ENCODE measurements at regions not wholly inside any gene's neighbourhood (a gene's known extent, or its start where the extent isn't known, plus 50 kb on each side); places are given as distances from the start of the nearest gene placed in this dataset.

GRCh38 chr5:103772248-103772647 is 209.7 kb upstream of the NUDT12 start:
- H3K4me1 ChIP-seq (ENCODE audit: control insufficient read depth, insufficient read depth, low read length), result no peaks in the 10 kb centered on the region
- intact Hi-C loops (cut with micrococcal nuclease), result no loop called here
- no peak overlapping the region for H3K56ac ChIP-seq (ENCODE audit: extremely low read depth, insufficient read depth, low read length)
- no peak overlapping the region for H3K4me3 ChIP-seq (ENCODE audit: insufficient read depth, low read depth, low read length)
- H3K4me2 ChIP-seq (ENCODE audit: low read depth, low read length), result no peak overlapping the region
- no peak for TF ChIP-seq FOS (IDR thresholded peaks at IDR 0.05; ENCODE audit: low read depth, low read length)
- TF ChIP-seq BHLHE40 (IDR thresholded peaks at IDR 0.05; ENCODE audit: low read depth, low read length), result no peak
- H3K27ac ChIP-seq (ENCODE audit: insufficient read depth, low read length), result no peak overlapping the region
- no peaks in the 10 kb centered on the region for H3K36me3 ChIP-seq (ENCODE audit: control insufficient read depth, insufficient read depth, low read length)
- no peak overlapping the region for H2AK5ac ChIP-seq (ENCODE audit: low read depth, low read length)
- H2BK15ac ChIP-seq (ENCODE audit: low read depth, low read length), result no peak overlapping the region
- H3K4ac ChIP-seq (ENCODE audit: low read depth, low read length), result no peak overlapping the region
- dilution Hi-C loops (cut with HindIII; ENCODE audit: low sequenced_read_pairs, unreplicated experiment), result no loop called here
- no peaks in the 10 kb centered on the region for H3K9me3 ChIP-seq (ENCODE audit: control insufficient read depth, insufficient read depth, low read length)
- CTCF ChIA-PET, result no interaction called here
- WGBS, 2 experiments (ENCODE audit: extremely low coverage in 2 of 2, insufficient read length in 1 of 2), result no CpG with 5 or more reads among the region's 2 CpGs
- H2BK20ac ChIP-seq (ENCODE audit: low read depth, low read length), result no peak overlapping the region
- no peak overlapping the region for H4K5ac ChIP-seq (ENCODE audit: low read depth, low read length)
- H2AFZ ChIP-seq (replicated peaks; ENCODE audit: low read length, poor library complexity), result no peak overlapping the region
- H2BK120ac ChIP-seq (ENCODE audit: low read depth, low read length), result no peak overlapping the region
- H3K18ac ChIP-seq (ENCODE audit: low read depth, low read length), result no peak overlapping the region
- BruUV-seq (replicated peaks), result no TSS peak
- H3K79me1 ChIP-seq (ENCODE audit: low read depth in 1 of 2, low read length in 2 of 2), result no peaks in the 10 kb centered on the region
- POLR2A ChIA-PET (ENCODE audit: unreplicated experiment), result no interaction called here
- H4K8ac ChIP-seq (ENCODE audit: low read depth in 2 of 2, low read length in 2 of 2), result no peak overlapping the region
- H4K20me1 ChIP-seq (ENCODE audit: insufficient read depth, low read length), result no peaks in the 10 kb centered on the region
- H2BK5ac ChIP-seq (ENCODE audit: low read depth, low read length, poor library complexity, severe bottlenecking), result no peak overlapping the region
- H3K27me3 ChIP-seq (ENCODE audit: control insufficient read depth, insufficient read depth, low read length), result no peaks in the 10 kb centered on the region
- no peak overlapping the region for H3K23ac ChIP-seq (ENCODE audit: low read depth, low read length)
- ATAC-seq (ENCODE audit: low read depth), result no peak
- in situ Hi-C loops (cut with MboI; ENCODE audit: low sequenced_read_pairs), result no loop called here
- H4K91ac ChIP-seq (ENCODE audit: insufficient read depth, low read depth, low read length), result no peak overlapping the region
- DNase-seq, result no peak
- no peak overlapping the region for H2AK9ac ChIP-seq (replicated peaks; ENCODE audit: low read depth, low read length, poor library complexity)
- no peak overlapping the region for H3K9ac ChIP-seq (ENCODE audit: low read depth, low read length)
- no peak overlapping the region for H3K14ac ChIP-seq (replicated peaks; ENCODE audit: low read depth, low read length)
- H3K9me1 ChIP-seq (ENCODE audit: insufficient read depth, low read length), result no peaks in the 10 kb centered on the region

Data from IMR-90 (cell line).